PFSK-1 (cell line): ENCODE measurements at regions not wholly inside any gene's neighbourhood (a gene's known extent, or its start where the extent isn't known, plus 50 kb on each side); places are given as distances from the start of the nearest gene placed in this dataset.

ENCODE experiments used
- FOXP2 ChIP-seq: optimal IDR thresholded peaks from 2 replicates; pipeline ENCODE3; 2011; ENCODE audit warnings: borderline replicate concordance, control low read depth, inconsistent platforms; ENCODE audit not compliant: insufficient read depth; ENCODE audit errors: extremely low read length, extremely low read depth
- POLR2AphosphoS5 ChIP-seq: IDR thresholded peaks from 2 replicates; pipeline ENCODE4 v1.6.1; 2012; ENCODE audit warnings: low read depth, mild to moderate bottlenecking, control low read depth, low read length, moderate library complexity
- REST ChIP-seq, 2 experiments: IDR thresholded peaks; 2 replicates each; pipeline versions ENCODE4 v1.6.1 to v1.8.0; 2011 to 2012; ENCODE audit warnings: low read depth in 2 of 2, low read length in 2 of 2, control low read depth in 1 of 2, inconsistent platforms in 1 of 2, mild to moderate bottlenecking in 1 of 2, moderate library complexity in 1 of 2; ENCODE audit not compliant: insufficient read depth in 1 of 2
- SIN3A ChIP-seq: IDR thresholded peaks from 2 replicates; pipeline ENCODE4 v1.6.1; 2012; ENCODE audit warnings: mild to moderate bottlenecking, low read length, moderate library complexity, borderline replicate concordance; ENCODE audit not compliant: insufficient read depth
- TAF1 ChIP-seq: IDR thresholded peaks from 2 replicates; pipeline ENCODE4 v1.6.1; 2012; ENCODE audit warnings: low read length, control low read depth, borderline replicate concordance; ENCODE audit not compliant: insufficient read depth

- no peak for TF ChIP-seq SIN3A
- no peak for TF ChIP-seq FOXP2
- TF ChIP-seq TAF1 = no peak
- no peak for TF ChIP-seq REST (IDR thresholded peaks at IDR 0.05; ENCODE audit: insufficient read depth in 1 of 2, low read depth in 2 of 2, low read length in 2 of 2)
- TF ChIP-seq POLR2AphosphoS5 = no peak
Measured at GRCh38 chr9:75418518-75418917, 330.2 kb downstream of the OSTF1 start.

GRCh38 chr9:75422944-75423522 lies 334.7 kb downstream of the OSTF1 start:
- TF ChIP-seq POLR2AphosphoS5 (no peak), TAF1 (no peak), REST (IDR thresholded peaks at IDR 0.05; ENCODE audit: insufficient read depth in 1 of 2, low read depth in 2 of 2, low read length in 2 of 2) (no peak), SIN3A (no peak), FOXP2 (no peak)

- no peak for TF ChIP-seq POLR2AphosphoS5
- no peak for TF ChIP-seq FOXP2
Measured at GRCh38 chr9:75429531-75430475, 341.5 kb downstream of the OSTF1 start.

- TF ChIP-seq TAF1 (no peak), SIN3A (no peak), POLR2AphosphoS5 (no peak), REST (IDR thresholded peaks at IDR 0.05; ENCODE audit: insufficient read depth in 1 of 2, low read depth in 2 of 2, low read length in 2 of 2) (no peak), FOXP2 (no peak)
Measured at GRCh38 chr9:75431375-75431774, 343.1 kb downstream of the OSTF1 start.

- TF ChIP-seq FOXP2 (no peak), REST (IDR thresholded peaks at IDR 0.05; ENCODE audit: insufficient read depth in 1 of 2, low read depth in 2 of 2, low read length in 2 of 2) (no peak), POLR2AphosphoS5 (no peak), SIN3A (no peak), TAF1 (no peak)
Measured at GRCh38 chr9:75432386-75432785, 344.1 kb downstream of the OSTF1 start.
